Dendritic cell treated with granulocyte-macrophage colony-stimulating factor and Interleukin-4, amounts not matched to agents 40 ng/mL and 50 ng/mL, for 4 days (primary cell): ENCODE measurements at regions not wholly inside any gene's neighbourhood (a gene's known extent, or its start where the extent isn't known, plus 50 kb on each side); places are given as distances from the start of the nearest gene placed in this dataset.
"Not testable (repeated sequence)": the region's sequence is repeated elsewhere in the genome, so short reads cannot be mapped to it uniquely, and the experiment has no call there.

Experiments
- H3K27ac Mint-ChIP-seq: one replicate; pipeline ENCODE4 v1.8.0; 2022; ENCODE audit warnings: mild to moderate bottlenecking, mixed read lengths
- H3K27me3 Mint-ChIP-seq: one replicate; pipeline ENCODE4 v1.8.0; 2022; ENCODE audit warnings: mild to moderate bottlenecking, mixed read lengths
- H3K36me3 Mint-ChIP-seq: one replicate; pipeline ENCODE4 v1.8.0; 2022; ENCODE audit warnings: low read depth, mixed read lengths
- H3K4me1 Mint-ChIP-seq: one replicate; pipeline ENCODE4 v1.8.0; 2022; ENCODE audit warnings: low read depth, mixed read lengths
- H3K4me3 Mint-ChIP-seq: one replicate; pipeline ENCODE4 v1.8.0; 2022; ENCODE audit warnings: mild to moderate bottlenecking, moderate library complexity, mixed read lengths
- H3K9me3 Mint-ChIP-seq: one replicate; pipeline ENCODE4 v1.8.0; 2022; ENCODE audit warnings: mixed read lengths
- intact Hi-C: fragments of 100-400 bp; cut with micrococcal nuclease; formaldehyde crosslinking; loops from one replicate; pipeline ENCODE4 v1.15.0; 2022

- intact Hi-C loops, result no loop called here
- Mint-ChIP-seq H3K9me3 (no peaks in the 10 kb centered on the region), H3K27me3 (no peaks in the 10 kb centered on the region), H3K36me3 (no peaks in the 10 kb centered on the region), H3K4me3 (no peak overlapping the region), H3K27ac (no peak overlapping the region), H3K4me1 (no peaks in the 10 kb centered on the region)
Observed at GRCh38 chr13:22880741-22881720, 299.7 kb upstream of the SGCG start.

GRCh38 chr13:22881721-22882608 lies 298.8 kb upstream of the SGCG start:
- H3K4me3 Mint-ChIP-seq, H3K4me1 Mint-ChIP-seq, H3K36me3 Mint-ChIP-seq, intact Hi-C loops, H3K9me3 Mint-ChIP-seq, H3K27me3 Mint-ChIP-seq, H3K27ac Mint-ChIP-seq: not testable (repeated sequence)

GRCh38 chr13:22883262-22883840 lies 297.4 kb upstream of the SGCG start:
- no peak overlapping the region for H3K4me3 Mint-ChIP-seq
- H3K9me3 Mint-ChIP-seq, result no peaks in the 10 kb centered on the region
- H3K36me3 Mint-ChIP-seq, result no peaks in the 10 kb centered on the region
- H3K27me3 Mint-ChIP-seq, result no peaks in the 10 kb centered on the region
- intact Hi-C loops, result no loop called here
- no peaks in the 10 kb centered on the region for H3K4me1 Mint-ChIP-seq
- no peak overlapping the region for H3K27ac Mint-ChIP-seq

GRCh38 chr13:22883956-22884355 lies 296.8 kb upstream of the SGCG start:
- intact Hi-C loops, result no loop called here
- no peaks in the 10 kb centered on the region for H3K9me3 Mint-ChIP-seq
- no peaks in the 10 kb centered on the region for H3K27me3 Mint-ChIP-seq
- no peak overlapping the region for H3K4me3 Mint-ChIP-seq
- H3K4me1 Mint-ChIP-seq, result no peaks in the 10 kb centered on the region
- no peaks in the 10 kb centered on the region for H3K36me3 Mint-ChIP-seq
- H3K27ac Mint-ChIP-seq, result no peak overlapping the region

GRCh38 chr13:22886061-22886460 lies 294.7 kb upstream of the SGCG start:
- H3K36me3 Mint-ChIP-seq, H3K27me3 Mint-ChIP-seq, H3K4me3 Mint-ChIP-seq, intact Hi-C loops, H3K4me1 Mint-ChIP-seq, H3K27ac Mint-ChIP-seq, H3K9me3 Mint-ChIP-seq: not testable (repeated sequence)

GRCh38 chr13:22889376-22889775 lies 291.4 kb upstream of the SGCG start:
- H3K9me3 Mint-ChIP-seq, H3K27ac Mint-ChIP-seq, H3K4me1 Mint-ChIP-seq, H3K4me3 Mint-ChIP-seq, H3K27me3 Mint-ChIP-seq, H3K36me3 Mint-ChIP-seq, intact Hi-C loops: not testable (repeated sequence)

GRCh38 chr13:22893204-22893603 lies 287.6 kb upstream of the SGCG start:
- Mint-ChIP-seq H3K27me3 (no peaks in the 10 kb centered on the region), H3K27ac (no peak overlapping the region), H3K36me3 (no peaks in the 10 kb centered on the region), H3K4me1 (no peaks in the 10 kb centered on the region), H3K9me3 (peaks cover 25% of the 10 kb centered on the region), H3K4me3 (no peak overlapping the region)
- intact Hi-C loops, result no loop called here

GRCh38 chr13:22893777-22894176 lies 287.0 kb upstream of the SGCG start:
- Mint-ChIP-seq H3K4me1 (no peaks in the 10 kb centered on the region), H3K27me3 (no peaks in the 10 kb centered on the region), H3K9me3 (peaks cover 26% of the 10 kb centered on the region), H3K4me3 (no peak overlapping the region), H3K36me3 (no peaks in the 10 kb centered on the region), H3K27ac (no peak overlapping the region)
- intact Hi-C loops, result no loop called here

GRCh38 chr13:22897571-22898314 lies 283.0 kb upstream of the SGCG start:
- no peaks in the 10 kb centered on the region for H3K4me1 Mint-ChIP-seq
- intact Hi-C loops, result no loop called here
- H3K27me3 Mint-ChIP-seq, result no peaks in the 10 kb centered on the region
- H3K36me3 Mint-ChIP-seq, result no peaks in the 10 kb centered on the region
- H3K27ac Mint-ChIP-seq, result no peak overlapping the region
- H3K9me3 Mint-ChIP-seq, result peaks cover 39% of the 10 kb centered on the region
- no peak overlapping the region for H3K4me3 Mint-ChIP-seq

GRCh38 chr13:22900416-22900951 lies 280.3 kb upstream of the SGCG start:
- H3K9me3 Mint-ChIP-seq, result peaks cover 51% of the 10 kb centered on the region
- H3K4me3 Mint-ChIP-seq, H3K27me3 Mint-ChIP-seq, H3K27ac Mint-ChIP-seq, H3K4me1 Mint-ChIP-seq, intact Hi-C loops, H3K36me3 Mint-ChIP-seq: not testable (repeated sequence)

- no peak overlapping the region for H3K27ac Mint-ChIP-seq
- intact Hi-C loops, result no loop called here
- peaks cover 34% of the 10 kb centered on the region for H3K9me3 Mint-ChIP-seq
- H3K4me1 Mint-ChIP-seq, result no peaks in the 10 kb centered on the region
- H3K36me3 Mint-ChIP-seq, result no peaks in the 10 kb centered on the region
- no peak overlapping the region for H3K4me3 Mint-ChIP-seq
- peaks cover 2% of the 10 kb centered on the region for H3K27me3 Mint-ChIP-seq
Observed at GRCh38 chr13:22903301-22903700, 277.5 kb upstream of the SGCG start.

GRCh38 chr13:22903925-22904324 lies 276.9 kb upstream of the SGCG start:
- Mint-ChIP-seq H3K27ac (no peak overlapping the region), H3K4me1 (no peaks in the 10 kb centered on the region), H3K27me3 (peaks cover 2% of the 10 kb centered on the region), H3K36me3 (no peaks in the 10 kb centered on the region), H3K4me3 (no peak overlapping the region), H3K9me3 (peaks cover 34% of the 10 kb centered on the region)
- intact Hi-C loops, result no loop called here

- Mint-ChIP-seq H3K9me3 (no peaks in the 10 kb centered on the region), H3K36me3 (no peaks in the 10 kb centered on the region), H3K4me3 (peak overlapping the region; percentile 57), H3K27me3 (peaks cover 29% of the 10 kb centered on the region), H3K27ac (no peak overlapping the region), H3K4me1 (no peaks in the 10 kb centered on the region)
- intact Hi-C loops, result no loop called here
Observed at GRCh38 chr13:22915442-22916082, 265.2 kb upstream of the SGCG start.
